ENCODE measurements at regions not wholly inside any gene's neighbourhood (a gene's known extent, or its start where the extent isn't known, plus 50 kb on each side); places are given as distances from the start of the nearest gene placed in this dataset.
"Not testable (repeated sequence)": the region's sequence is repeated elsewhere in the genome, so short reads cannot be mapped to it uniquely, and the experiment has no call there.

- no peak for DNase-seq (ENCODE audit: low read depth)
These were observed 366.3 kb downstream of the RPS6KC1 start for GRCh38 chr1:213417225-213417820.

DNA sequence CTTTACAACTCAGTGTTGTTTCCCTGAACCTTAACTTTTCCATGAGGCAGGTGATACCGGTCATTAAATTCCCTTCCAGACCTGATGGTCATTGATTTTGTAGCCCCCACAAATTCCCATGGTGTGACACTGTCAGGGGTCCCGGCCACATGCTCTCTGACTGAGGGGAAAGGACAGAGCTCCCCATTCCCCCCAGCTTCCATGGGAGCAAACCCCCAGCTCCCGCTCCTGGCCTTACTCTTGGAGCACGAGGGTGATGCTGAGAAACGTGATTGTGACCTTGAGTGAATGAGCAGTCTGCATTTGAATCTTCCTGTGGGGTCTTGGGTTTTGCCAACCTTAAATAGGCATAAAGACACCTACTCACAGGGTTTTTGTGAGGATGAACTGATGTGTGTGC is 366.8 kb downstream of the RPS6KC1 start:
- DNase-seq (ENCODE audit: low read depth): no peak

- no peak for DNase-seq (ENCODE audit: low read depth)
These were observed 367.4 kb downstream of the RPS6KC1 start for GRCh38 chr1:213418268-213419071.

GRCh38 chr1:213419401-213420030 is 368.5 kb downstream of the RPS6KC1 start:
- no peak for DNase-seq (ENCODE audit: low read depth)

GRCh38 chr1:213421178-213421577 is 370.1 kb downstream of the RPS6KC1 start:
- DNase-seq (ENCODE audit: low read depth): not testable (repeated sequence)

- DNase-seq (ENCODE audit: low read depth): no peak
These were observed 372.0 kb downstream of the RPS6KC1 start for GRCh38 chr1:213423041-213423440.

- DNase-seq (ENCODE audit: low read depth): no peak
These were observed 372.6 kb downstream of the RPS6KC1 start for GRCh38 chr1:213423605-213424004.

DNA sequence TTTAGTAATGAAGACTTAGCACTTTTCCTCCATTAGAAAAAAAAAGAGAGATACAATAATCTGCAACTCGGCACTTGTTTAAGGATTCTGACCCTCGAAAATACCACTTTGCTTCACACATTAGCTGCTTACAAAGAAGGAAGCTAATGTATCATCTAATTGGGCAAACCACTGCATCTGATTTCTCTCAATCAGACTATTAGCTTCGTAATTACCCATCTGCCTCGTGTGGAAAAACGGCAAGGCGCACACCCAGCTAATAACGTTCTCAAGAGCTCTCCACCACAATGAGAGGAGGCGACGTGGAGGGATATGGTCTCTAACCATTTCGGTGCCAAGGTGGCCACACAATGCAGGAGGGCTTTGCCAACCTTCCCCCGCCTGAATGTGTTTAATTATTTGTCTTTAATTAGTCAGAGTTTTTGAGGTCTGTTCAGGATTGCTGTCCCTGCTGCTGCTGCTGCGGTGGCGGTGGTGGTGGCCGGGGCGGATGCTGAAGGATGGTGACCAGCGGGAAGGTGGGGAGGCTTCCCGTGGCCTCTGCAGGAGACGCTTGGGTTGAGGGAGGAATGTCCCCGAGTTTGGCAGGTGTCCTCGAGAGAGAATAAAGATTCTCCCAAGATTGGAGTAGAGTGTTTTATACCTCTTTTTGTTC is 374.5 kb downstream of the RPS6KC1 start:
- no peak for DNase-seq (ENCODE audit: low read depth)

DNA sequence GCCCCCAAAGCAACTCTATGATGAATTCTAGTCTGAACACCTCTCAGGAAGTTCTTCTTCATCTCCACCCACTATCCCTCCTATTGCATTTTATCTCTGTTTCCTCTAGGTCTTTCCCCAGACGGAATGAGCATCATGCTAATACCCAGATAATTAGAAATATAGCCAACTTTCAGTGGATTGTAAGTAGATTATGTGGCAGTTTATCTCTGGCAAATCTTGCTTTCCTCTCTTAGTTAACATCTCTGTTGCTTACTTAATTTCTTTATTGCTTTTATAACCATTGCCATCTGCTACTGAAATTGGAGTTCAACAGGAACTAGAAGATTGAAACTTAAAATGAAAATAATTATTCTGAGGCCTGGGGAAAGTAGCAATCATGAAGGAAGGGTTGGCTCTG is 378.6 kb downstream of the RPS6KC1 start:
- no peak for DNase-seq (ENCODE audit: low read depth)

- no peak for DNase-seq (ENCODE audit: low read depth)
These were observed 384.7 kb downstream of the RPS6KC1 start for GRCh38 chr1:213435715-213436114.

GRCh38 chr1:213438339-213438738 is 387.3 kb downstream of the RPS6KC1 start:
- DNase-seq (ENCODE audit: low read depth): no peak

DNA sequence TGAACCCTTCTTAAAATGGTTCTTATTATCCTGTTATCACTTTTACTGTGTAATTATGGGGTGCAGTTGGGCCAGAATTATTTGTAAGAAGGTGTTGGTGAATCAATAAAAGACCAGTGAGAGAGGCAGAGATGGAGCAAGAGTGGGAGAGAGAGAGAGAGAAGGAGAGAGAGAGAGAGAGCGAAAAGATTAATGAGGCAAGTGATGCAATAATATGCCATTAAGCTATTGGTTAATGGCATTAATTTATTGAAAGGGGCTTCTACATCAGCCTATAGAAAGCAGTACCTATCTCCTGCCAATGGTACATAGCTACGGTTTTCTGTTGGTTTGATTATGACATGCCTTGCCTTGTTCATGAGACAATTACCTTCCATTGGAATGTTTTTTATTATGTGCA is 388.7 kb downstream of the RPS6KC1 start:
- DNase-seq (ENCODE audit: low read depth): no peak

GRCh38 chr1:213440766-213441165 is 389.7 kb downstream of the RPS6KC1 start:
- DNase-seq (ENCODE audit: low read depth): no peak

- DNase-seq (ENCODE audit: low read depth): no peak
These were observed 392.4 kb downstream of the RPS6KC1 start for GRCh38 chr1:213443415-213443814.

DNA sequence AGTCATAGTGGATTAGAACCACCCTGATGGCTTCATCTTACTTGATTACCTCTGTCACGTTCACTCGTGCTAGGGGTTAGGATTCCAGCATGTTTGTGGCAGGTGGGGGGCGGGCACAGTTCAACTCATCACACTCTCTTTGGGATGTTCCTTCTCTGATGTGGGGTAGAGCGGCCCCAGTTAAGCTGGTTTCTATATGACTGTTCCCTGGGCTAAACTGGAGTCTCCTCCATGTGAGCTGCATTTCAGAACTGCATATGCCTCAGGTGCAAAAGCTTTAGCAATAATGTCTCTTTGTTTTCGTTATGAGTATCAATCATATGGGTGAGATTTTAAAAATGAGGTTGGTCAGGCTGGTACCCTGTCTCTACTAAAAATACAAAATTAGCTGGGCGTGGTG is 393.2 kb downstream of the RPS6KC1 start:
- DNase-seq (ENCODE audit: low read depth): no peak

DNA sequence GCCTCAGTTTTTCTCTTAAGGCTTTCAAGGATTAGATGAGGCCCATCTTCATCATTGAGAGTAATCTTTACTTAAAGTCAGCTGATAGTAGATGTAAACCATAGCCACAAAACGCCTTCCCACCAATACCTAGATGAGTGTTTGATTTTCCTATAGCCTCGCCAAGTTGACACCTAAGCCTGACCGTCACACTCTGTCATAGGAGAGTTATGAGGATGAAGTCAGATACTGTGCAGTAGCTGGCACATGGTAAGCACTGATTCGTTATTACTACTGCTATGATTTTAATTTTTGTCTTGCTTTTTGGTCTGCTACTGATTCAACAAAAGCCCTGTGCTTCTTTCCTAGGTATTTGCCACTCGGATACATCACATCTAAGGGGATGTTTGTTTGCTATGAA is 395.5 kb downstream of the RPS6KC1 start:
- no peak for DNase-seq (ENCODE audit: low read depth)

- DNase-seq (ENCODE audit: low read depth): no peak
These were observed 397.3 kb downstream of the RPS6KC1 start for GRCh38 chr1:213448360-213448759.

- no peak for DNase-seq (ENCODE audit: low read depth)
These were observed 397.7 kb downstream of the RPS6KC1 start for GRCh38 chr1:213448776-213449175.

DNA sequence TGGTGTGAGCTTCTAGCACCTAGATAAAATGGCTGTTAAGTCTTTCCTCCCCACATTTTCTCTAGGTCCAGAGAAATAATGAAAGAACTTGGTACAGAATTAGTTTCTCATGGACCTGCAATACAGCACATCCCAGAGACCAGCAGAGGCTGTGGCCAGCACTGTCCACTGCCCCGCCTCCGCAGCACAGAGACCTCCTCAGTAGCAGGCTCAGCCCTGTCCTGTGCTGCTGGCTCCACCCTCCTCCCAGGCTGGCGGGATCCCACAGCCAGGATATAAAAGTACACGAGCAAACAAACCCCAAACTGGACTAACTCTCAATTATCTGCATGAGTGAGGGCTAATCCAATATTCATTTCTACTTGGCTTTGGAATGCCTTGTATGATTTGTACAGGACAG is 401.5 kb downstream of the RPS6KC1 start:
- DNase-seq (ENCODE audit: low read depth): no peak

DNA sequence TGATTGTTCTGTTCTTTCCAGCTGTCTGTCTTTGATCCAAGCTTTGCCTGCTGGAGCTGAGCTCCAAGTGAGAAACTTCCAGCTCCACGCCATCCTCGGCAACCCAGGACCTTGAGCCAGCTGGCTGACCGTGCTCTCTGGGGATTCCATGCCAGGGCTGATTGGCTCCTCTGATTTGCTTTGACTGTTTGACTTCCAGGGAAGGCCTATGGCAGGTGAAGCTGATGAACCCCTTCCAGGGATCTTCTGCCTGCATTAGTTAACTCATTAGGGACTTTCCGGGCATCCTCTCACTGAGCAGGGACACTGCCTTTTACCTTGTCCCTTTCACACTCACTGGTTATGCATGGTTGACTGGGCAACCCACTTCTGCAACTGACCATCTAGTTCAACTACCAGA is 406.1 kb downstream of the RPS6KC1 start:
- no peak for DNase-seq (ENCODE audit: low read depth)

DNA sequence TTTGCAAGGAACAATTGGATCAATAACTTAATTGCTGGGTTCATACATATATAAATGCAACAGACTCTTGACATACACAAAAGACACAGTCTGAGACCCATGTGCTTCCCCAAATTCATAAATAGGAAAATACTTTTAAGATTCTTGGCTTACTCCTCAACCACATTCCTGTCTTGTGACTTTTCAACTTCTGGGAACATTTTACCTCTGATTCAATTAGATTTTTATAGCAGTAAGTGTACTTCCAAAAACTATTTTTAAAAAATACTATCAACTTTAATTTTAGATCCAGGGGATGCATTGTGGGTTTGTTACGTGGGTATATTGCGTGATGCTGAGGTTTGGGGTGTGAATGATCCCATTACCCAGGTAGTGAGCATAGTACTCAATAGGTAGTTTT is 406.7 kb downstream of the RPS6KC1 start:
- DNase-seq (ENCODE audit: low read depth): no peak

GRCh38 chr1:213462374-213462773 is 411.3 kb downstream of the RPS6KC1 start:
- DNase-seq (ENCODE audit: low read depth): not testable (repeated sequence)

All from HS-27A (cell line).